Thoracic aorta (tissue), 2 donors: ENCODE measurements at regions not wholly inside any gene's neighbourhood (a gene's known extent, or its start where the extent isn't known, plus 50 kb on each side); places are given as distances from the start of the nearest gene placed in this dataset.

Source experiments
- ATAC-seq: fragments of 150-250 bp; one replicate; pipeline ENCODE4 v1.8.0; 2017; ENCODE audit warnings: low read depth; ENCODE audit not compliant: insufficient number of reproducible peaks, low FRiP score
- DNase-seq: peaks from one replicate; pipeline ENCODE4 v3.0.0-alpha.2; 2020; ENCODE audit warnings: low spot score
- H3K27ac ChIP-seq, 2 donors: fragments of 200-600 bp; sonication (generic); 1 replicate in 1 of 2; 2 replicates in 1 of 2; pipeline ENCODE4 v1.5.1; 2016; ENCODE audit warnings: mild to moderate bottlenecking in 2 of 2, moderate library complexity in 2 of 2
- H3K27me3 ChIP-seq: fragments of 200-600 bp; sonication (generic); replicated peaks from 2 replicates; pipeline ENCODE4 v1.6.0; 2016; ENCODE audit warnings: mild to moderate bottlenecking; ENCODE audit not compliant: insufficient read depth
- H3K36me3 ChIP-seq: fragments of 200-600 bp; sonication (generic); one replicate; pipeline ENCODE4 v1.5.1; 2016
- H3K4me1 ChIP-seq, 2 donors: fragments of 200-600 bp; sonication (generic); 1 replicate in 1 of 2; 2 replicates in 1 of 2; pipeline versions ENCODE4 v1.5.1 to v1.6.0; 2016; ENCODE audit warnings: low read depth in 2 of 2, mild to moderate bottlenecking in 1 of 2; ENCODE audit not compliant: control insufficient read depth in 1 of 2
- H3K4me3 ChIP-seq: fragments of 200-600 bp; sonication (generic); 2 replicates; pipeline ENCODE4 v1.5.1; 2016; ENCODE audit warnings: mild to moderate bottlenecking
- H3K9me3 ChIP-seq: fragments of 200-600 bp; sonication (generic); 2 replicates; pipeline ENCODE4 v1.5.1; 2016
- TF ChIP-seq, protein P1 (sequence below): fragments of 200-600 bp; sonication (generic); IDR thresholded peaks from one replicate; pipeline ENCODE4 v1.5.1; 2019; ENCODE audit warnings: antibody characterized with exemption

DNA sequence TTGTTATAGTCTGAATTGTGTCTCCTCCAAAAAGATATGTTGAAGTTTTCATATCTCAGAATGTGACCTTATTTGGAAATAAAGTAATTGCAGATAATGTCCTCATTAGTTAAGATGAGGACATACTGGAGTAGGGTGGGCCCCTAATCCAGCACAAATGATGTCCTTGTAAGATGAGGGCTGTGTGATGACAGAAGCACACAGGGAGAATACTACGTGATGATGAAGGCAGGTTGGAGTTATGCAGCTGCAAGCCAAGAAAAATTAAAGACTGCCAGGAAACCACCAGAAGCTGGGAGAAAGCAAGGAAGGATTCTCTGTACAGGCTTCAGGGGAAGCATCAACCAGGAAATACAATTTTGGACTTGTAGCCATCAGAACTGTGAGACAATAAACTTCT is 58.3 kb upstream of the PNPT1 start:
- H3K27ac ChIP-seq = no peak overlapping the region
- no peaks in the 10 kb centered on the region for H3K27me3 ChIP-seq
- ATAC-seq (no peak), DNase-seq (no peak)
- H3K4me1 ChIP-seq = no peaks in the 10 kb centered on the region
- H3K9me3 ChIP-seq = no peaks in the 10 kb centered on the region
- H3K4me3 ChIP-seq = no peak overlapping the region
- H3K36me3 ChIP-seq = no peaks in the 10 kb centered on the region
- TF ChIP-seq, protein P1, sequence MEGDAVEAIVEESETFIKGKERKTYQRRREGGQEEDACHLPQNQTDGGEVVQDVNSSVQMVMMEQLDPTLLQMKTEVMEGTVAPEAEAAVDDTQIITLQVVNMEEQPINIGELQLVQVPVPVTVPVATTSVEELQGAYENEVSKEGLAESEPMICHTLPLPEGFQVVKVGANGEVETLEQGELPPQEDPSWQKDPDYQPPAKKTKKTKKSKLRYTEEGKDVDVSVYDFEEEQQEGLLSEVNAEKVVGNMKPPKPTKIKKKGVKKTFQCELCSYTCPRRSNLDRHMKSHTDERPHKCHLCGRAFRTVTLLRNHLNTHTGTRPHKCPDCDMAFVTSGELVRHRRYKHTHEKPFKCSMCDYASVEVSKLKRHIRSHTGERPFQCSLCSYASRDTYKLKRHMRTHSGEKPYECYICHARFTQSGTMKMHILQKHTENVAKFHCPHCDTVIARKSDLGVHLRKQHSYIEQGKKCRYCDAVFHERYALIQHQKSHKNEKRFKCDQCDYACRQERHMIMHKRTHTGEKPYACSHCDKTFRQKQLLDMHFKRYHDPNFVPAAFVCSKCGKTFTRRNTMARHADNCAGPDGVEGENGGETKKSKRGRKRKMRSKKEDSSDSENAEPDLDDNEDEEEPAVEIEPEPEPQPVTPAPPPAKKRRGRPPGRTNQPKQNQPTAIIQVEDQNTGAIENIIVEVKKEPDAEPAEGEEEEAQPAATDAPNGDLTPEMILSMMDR = no peak

- no peaks in the 10 kb centered on the region for H3K36me3 ChIP-seq
- no peaks in the 10 kb centered on the region for H3K4me1 ChIP-seq
- H3K4me3 ChIP-seq = no peak overlapping the region
- DNase-seq = no peak
- no peaks in the 10 kb centered on the region for H3K9me3 ChIP-seq
- no peak for ATAC-seq
- TF ChIP-seq, protein P1 = no peak
- no peaks in the 10 kb centered on the region for H3K27me3 ChIP-seq
- H3K27ac ChIP-seq = no peak overlapping the region
Observed at GRCh38 chr2:55743583-55743982, 49.9 kb upstream of the PNPT1 start.
